Liver (tissue), 8 donors: ENCODE measurements at regions not wholly inside any gene's neighbourhood (a gene's known extent, or its start where the extent isn't known, plus 50 kb on each side); places are given as distances from the start of the nearest gene placed in this dataset.

ENCODE experiments used
- DNase-seq: peaks from one replicate; pipeline ENCODE4 v3.0.0-alpha.2; 2017; ENCODE audit warnings: low spot score
- H3K27ac ChIP-seq, 2 donors: one replicate each; pipeline ENCODE4 v1.7.0; 2013; ENCODE audit warnings: inconsistent platforms in 2 of 2, low read length in 2 of 2, control low read depth in 1 of 2, low read depth in 1 of 2, mild to moderate bottlenecking in 1 of 2
- H3K27me3 ChIP-seq, 4 donors: one replicate each; pipeline versions ENCODE4 v1.6.1 to v1.7.0; 2013; ENCODE audit warnings: low read length in 3 of 4, inconsistent platforms in 1 of 4, mild to moderate bottlenecking in 1 of 4, moderate library complexity in 1 of 4; ENCODE audit not compliant: control insufficient read depth in 4 of 4, insufficient read depth in 4 of 4
- H3K36me3 ChIP-seq, 4 donors: one replicate each; pipeline versions ENCODE4 v1.6.1 to v1.7.0; 2013; ENCODE audit warnings: low read length in 3 of 4, mild to moderate bottlenecking in 3 of 4, low read depth in 1 of 4, moderate library complexity in 1 of 4; ENCODE audit not compliant: control insufficient read depth in 4 of 4, insufficient read depth in 3 of 4
- H3K4me1 ChIP-seq, 4 donors: one replicate each; pipeline versions ENCODE4 v1.6.1 to v1.7.0; 2013; ENCODE audit warnings: low read length in 3 of 4, mild to moderate bottlenecking in 3 of 4, moderate library complexity in 1 of 4; ENCODE audit not compliant: control insufficient read depth in 4 of 4, insufficient read depth in 4 of 4
- H3K4me3 ChIP-seq, 3 donors: one replicate each; pipeline versions ENCODE4 v1.6.1 to v1.7.0; 2013; ENCODE audit warnings: low read length in 3 of 3, control low read depth in 1 of 3, low read depth in 1 of 3, mild to moderate bottlenecking in 1 of 3
- H3K9ac ChIP-seq, 2 donors: one replicate each; pipeline ENCODE4 v1.7.0; 2013; ENCODE audit warnings: low read length in 2 of 2, mild to moderate bottlenecking in 2 of 2, moderate library complexity in 2 of 2, control low read depth in 1 of 2, low read depth in 1 of 2
- H3K9me3 ChIP-seq, 4 donors: one replicate each; pipeline versions ENCODE4 v1.6.1 to v1.7.0; 2013; ENCODE audit warnings: low read length in 3 of 4; ENCODE audit not compliant: control insufficient read depth in 4 of 4
- CTCF ChIP-seq: fragments of 150-350 bp; IDR thresholded peaks from 2 replicates; pipeline ENCODE4 v1.5.1; 2017; ENCODE audit warnings: improper control_type of control experiment, low read depth, low read length; ENCODE audit not compliant: missing input control
- EGR1 ChIP-seq, 2 donors: IDR thresholded peaks; 2 replicates each; pipeline ENCODE4 v1.6.1; 2016 to 2018; ENCODE audit warnings: antibody characterized with exemption in 2 of 2, low read depth in 2 of 2
- FOXA1 ChIP-seq: IDR thresholded peaks from 2 replicates; pipeline ENCODE4 v1.6.1; 2016; ENCODE audit warnings: antibody characterized with exemption
- FOXA2 ChIP-seq: IDR thresholded peaks from 2 replicates; pipeline ENCODE4 v1.6.1; 2016; ENCODE audit warnings: antibody characterized with exemption
- GABPA ChIP-seq, 2 donors: IDR thresholded peaks in 1 of 2; conservative IDR thresholded peaks in 1 of 2; 2 replicates each; pipeline ENCODE4 v1.6.1; 2016; ENCODE audit warnings: antibody characterized with exemption in 2 of 2, mild to moderate bottlenecking in 1 of 2, moderate library complexity in 1 of 2
- HNF4A ChIP-seq, 2 donors: conservative IDR thresholded peaks; 2 replicates each; pipeline ENCODE4 v1.6.1; 2016; ENCODE audit warnings: antibody characterized with exemption in 2 of 2, mild to moderate bottlenecking in 2 of 2
- HNF4G ChIP-seq: IDR thresholded peaks from 2 replicates; pipeline ENCODE4 v1.6.1; 2016; ENCODE audit warnings: antibody characterized with exemption
- JUND ChIP-seq, 2 donors: IDR thresholded peaks; 2 replicates each; pipeline ENCODE4 v1.6.1; 2016; ENCODE audit warnings: antibody characterized with exemption in 2 of 2
- MAX ChIP-seq: IDR thresholded peaks from 2 replicates; pipeline ENCODE4 v1.6.1; 2016; ENCODE audit warnings: antibody characterized with exemption
- NR2F2 ChIP-seq: IDR thresholded peaks from 2 replicates; pipeline ENCODE4 v1.6.1; 2016; ENCODE audit warnings: antibody characterized with exemption
- RAD21 ChIP-seq, 2 donors: IDR thresholded peaks; 2 replicates each; pipeline ENCODE4 v1.6.1; 2016; ENCODE audit warnings: antibody characterized with exemption in 2 of 2, mild to moderate bottlenecking in 2 of 2
- REST ChIP-seq: IDR thresholded peaks from 2 replicates; pipeline ENCODE4 v1.6.1; 2016; ENCODE audit warnings: antibody characterized with exemption, mild to moderate bottlenecking
- RXRA ChIP-seq, 2 donors: IDR thresholded peaks; 2 replicates each; pipeline ENCODE4 v1.6.1; 2017 to 2018; ENCODE audit warnings: antibody characterized with exemption in 2 of 2, mild to moderate bottlenecking in 1 of 2
- SP1 ChIP-seq: IDR thresholded peaks from 2 replicates; pipeline ENCODE4 v1.6.1; 2018; ENCODE audit warnings: antibody characterized with exemption, mild to moderate bottlenecking
- TAF1 ChIP-seq: conservative IDR thresholded peaks from 2 replicates; pipeline ENCODE4 v1.6.1; 2016; ENCODE audit warnings: antibody characterized with exemption, mild to moderate bottlenecking
- YY1 ChIP-seq: IDR thresholded peaks from 2 replicates; pipeline ENCODE4 v1.6.1; 2016; ENCODE audit warnings: antibody characterized with exemption, mild to moderate bottlenecking
- WGBS: extraction: QIAGEN DNeasy Blood & Tissue Kit; methylation state at CpG from one replicate; pipeline ENCODE4 v1.1.7; 2013; 5-methylcytosine and 5-hydroxymethylcytosine counted together
- TF ChIP-seq, protein P1 (sequence below): IDR thresholded peaks from 2 replicates; pipeline ENCODE4 v1.6.1; 2016; ENCODE audit warnings: antibody characterized with exemption
- TF ChIP-seq, protein P2 (sequence below): IDR thresholded peaks from 2 replicates; pipeline ENCODE4 v1.6.1; 2016; ENCODE audit warnings: antibody characterized with exemption
- donor health status: healthy.
- donor health status: healthy.
- donor health status: healthy.
- donor health status: healthy.
- donor health status: healthy.

DNA sequence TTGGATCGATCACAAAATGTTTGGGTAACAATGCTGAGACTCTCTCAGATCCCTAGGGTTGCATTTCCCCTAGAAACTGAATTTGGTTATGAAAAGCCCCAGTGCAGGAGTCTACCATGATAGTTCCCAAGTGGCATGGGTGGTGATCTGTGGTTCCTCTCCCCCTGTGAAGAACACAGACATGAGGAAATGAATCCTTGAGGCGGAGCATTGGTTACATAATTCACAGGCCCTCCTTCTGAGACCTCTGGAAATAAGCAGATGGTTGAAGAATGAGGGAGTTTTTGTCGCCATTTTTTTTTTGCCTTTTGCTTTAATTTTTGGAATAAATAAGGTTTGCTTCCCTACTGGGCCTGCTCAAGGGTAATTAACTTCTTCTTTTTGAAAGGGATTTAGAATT is 597.0 kb upstream of the RBFOX1 start:
- 18% methylated on average over 3 of the region's 3 CpGs for WGBS
- Histone ChIP-seq H3K27ac (no peak overlapping the region), H3K36me3 (no peaks in the 10 kb centered on the region), H3K9ac (no peak overlapping the region), H3K4me1 (no peaks in the 10 kb centered on the region), H3K9me3 (no peaks in the 10 kb centered on the region), H3K4me3 (no peak overlapping the region), H3K27me3 (peaks cover 0 to 3% (median 0%) of the 10 kb centered on the region in 4 donors)
- TF ChIP-seq EGR1 (IDR thresholded peaks at IDR 0.05; ENCODE audit: low read depth in 2 of 2) (no peak), HNF4G (no peak), GABPA (IDR thresholded peaks at IDR 0.05 in 1 of 2, conservative IDR thresholded peaks at IDR 0.05 in 1 of 2) (no peak), MAX (no peak), TAF1 (no peak), YY1 (no peak), NR2F2 (no peak), CTCF (no peak), RAD21 (IDR thresholded peaks at IDR 0.05) (no peak), FOXA2 (no peak), HNF4A (conservative IDR thresholded peaks at IDR 0.05) (no peak)
- DNase-seq = no peak

- 57% methylated on average over 4 of the region's 4 CpGs for WGBS
- no peak for TF ChIP-seq GABPA (IDR thresholded peaks at IDR 0.05 in 1 of 2, conservative IDR thresholded peaks at IDR 0.05 in 1 of 2)
- no peak for TF ChIP-seq HNF4G
- no peak for TF ChIP-seq NR2F2
- TF ChIP-seq EGR1 (IDR thresholded peaks at IDR 0.05; ENCODE audit: low read depth in 2 of 2) = no peak
- TF ChIP-seq TAF1 = no peak
- TF ChIP-seq, protein P1, sequence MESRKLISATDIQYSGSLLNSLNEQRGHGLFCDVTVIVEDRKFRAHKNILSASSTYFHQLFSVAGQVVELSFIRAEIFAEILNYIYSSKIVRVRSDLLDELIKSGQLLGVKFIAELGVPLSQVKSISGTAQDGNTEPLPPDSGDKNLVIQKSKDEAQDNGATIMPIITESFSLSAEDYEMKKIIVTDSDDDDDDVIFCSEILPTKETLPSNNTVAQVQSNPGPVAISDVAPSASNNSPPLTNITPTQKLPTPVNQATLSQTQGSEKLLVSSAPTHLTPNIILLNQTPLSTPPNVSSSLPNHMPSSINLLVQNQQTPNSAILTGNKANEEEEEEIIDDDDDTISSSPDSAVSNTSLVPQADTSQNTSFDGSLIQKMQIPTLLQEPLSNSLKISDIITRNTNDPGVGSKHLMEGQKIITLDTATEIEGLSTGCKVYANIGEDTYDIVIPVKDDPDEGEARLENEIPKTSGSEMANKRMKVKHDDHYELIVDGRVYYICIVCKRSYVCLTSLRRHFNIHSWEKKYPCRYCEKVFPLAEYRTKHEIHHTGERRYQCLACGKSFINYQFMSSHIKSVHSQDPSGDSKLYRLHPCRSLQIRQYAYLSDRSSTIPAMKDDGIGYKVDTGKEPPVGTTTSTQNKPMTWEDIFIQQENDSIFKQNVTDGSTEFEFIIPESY = no peak
- TF ChIP-seq MAX = no peak
- TF ChIP-seq JUND (IDR thresholded peaks at IDR 0.05) = no peak
- no peak for TF ChIP-seq FOXA1
- no peak for TF ChIP-seq HNF4A (conservative IDR thresholded peaks at IDR 0.05)
- no peak for TF ChIP-seq RAD21 (IDR thresholded peaks at IDR 0.05)
- TF ChIP-seq SP1 = no peak
- TF ChIP-seq, protein P2, sequence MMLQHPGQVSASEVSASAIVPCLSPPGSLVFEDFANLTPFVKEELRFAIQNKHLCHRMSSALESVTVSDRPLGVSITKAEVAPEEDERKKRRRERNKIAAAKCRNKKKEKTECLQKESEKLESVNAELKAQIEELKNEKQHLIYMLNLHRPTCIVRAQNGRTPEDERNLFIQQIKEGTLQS = no peak
- TF ChIP-seq RXRA (IDR thresholded peaks at IDR 0.05) = no peak
- TF ChIP-seq REST = no peak
- no peak for TF ChIP-seq FOXA2
- no peak for TF ChIP-seq YY1
- no peak for TF ChIP-seq CTCF
- Histone ChIP-seq H3K36me3 (no peaks in the 10 kb centered on the region), H3K4me1 (no peaks in the 10 kb centered on the region), H3K9ac (no peak overlapping the region), H3K27ac (no peak overlapping the region), H3K4me3 (no peak overlapping the region), H3K27me3 (peaks cover 0 to 3% (median 0%) of the 10 kb centered on the region in 4 donors), H3K9me3 (no peaks in the 10 kb centered on the region)
- no peak for DNase-seq
Observed at GRCh38 chr16:6732166-6732565, 600.5 kb upstream of the RBFOX1 start.
